ENCODE measurements at regions not wholly inside any gene's neighbourhood (a gene's known extent, or its start where the extent isn't known, plus 50 kb on each side); places are given as distances from the start of the nearest gene placed in this dataset.
"Not testable (repeated sequence)": the region's sequence is repeated elsewhere in the genome, so short reads cannot be mapped to it uniquely, and the experiment has no call there.

GRCh38 chr14:84042992-84043391 is 1487.0 kb upstream of the FLRT2 start:
- no peak for DNase-seq (ENCODE audit: low read depth in 3 of 3)

GRCh38 chr14:84064316-84065125 is 1465.4 kb upstream of the FLRT2 start:
- DNase-seq (ENCODE audit: low read depth in 3 of 3), result no peak

GRCh38 chr14:84065811-84066210 is 1464.1 kb upstream of the FLRT2 start:
- no peak for DNase-seq (ENCODE audit: low read depth in 3 of 3)

DNA sequence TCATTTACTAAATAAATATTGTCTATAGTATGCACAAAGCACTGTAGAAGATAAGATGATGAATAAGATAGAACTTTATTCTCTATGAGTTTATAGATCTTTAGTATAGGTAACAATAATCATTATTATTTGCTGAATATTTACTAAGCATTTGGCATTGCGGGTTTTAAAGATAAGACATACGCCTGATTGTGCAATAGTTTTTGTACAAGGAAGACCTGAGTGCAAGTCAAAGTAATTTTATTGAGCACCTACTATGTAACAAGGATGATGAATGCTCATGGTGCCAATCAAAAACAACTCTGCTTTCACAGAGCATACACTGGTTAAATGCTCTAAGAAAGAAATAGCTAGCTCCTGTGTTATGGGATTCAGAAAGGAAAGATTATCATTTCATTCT is 1461.7 kb upstream of the FLRT2 start:
- DNase-seq (ENCODE audit: low read depth in 3 of 3), result no peak

DNA sequence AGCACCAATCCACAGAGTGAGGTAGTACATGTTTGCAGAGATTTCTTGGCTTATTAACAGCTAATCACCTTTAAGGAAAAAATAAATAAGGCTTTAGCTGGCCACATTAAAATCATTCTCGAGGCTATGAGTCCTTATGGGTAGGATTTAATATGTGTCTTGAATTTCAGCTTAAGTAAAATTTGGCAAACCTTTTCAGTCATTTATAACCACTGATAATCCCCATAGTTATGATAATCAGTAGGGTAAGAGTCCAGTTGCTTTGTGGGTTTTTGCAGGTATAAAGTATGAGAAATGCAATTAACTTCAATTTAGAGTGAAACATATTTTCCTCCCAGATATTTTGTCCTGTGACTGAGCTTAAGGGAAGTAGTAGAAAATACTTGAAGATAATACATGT is 1458.9 kb upstream of the FLRT2 start:
- no peak for DNase-seq (ENCODE audit: low read depth in 3 of 3)

GRCh38 chr14:84074626-84075025 is 1455.3 kb upstream of the FLRT2 start:
- DNase-seq (ENCODE audit: low read depth in 3 of 3), result no peak

- DNase-seq (ENCODE audit: low read depth in 3 of 3), result no peak
Measured at GRCh38 chr14:84080944-84081343, 1449.0 kb upstream of the FLRT2 start.

GRCh38 chr14:84084056-84084630 is 1445.8 kb upstream of the FLRT2 start:
- no peak for DNase-seq (ENCODE audit: low read depth in 3 of 3)

DNA sequence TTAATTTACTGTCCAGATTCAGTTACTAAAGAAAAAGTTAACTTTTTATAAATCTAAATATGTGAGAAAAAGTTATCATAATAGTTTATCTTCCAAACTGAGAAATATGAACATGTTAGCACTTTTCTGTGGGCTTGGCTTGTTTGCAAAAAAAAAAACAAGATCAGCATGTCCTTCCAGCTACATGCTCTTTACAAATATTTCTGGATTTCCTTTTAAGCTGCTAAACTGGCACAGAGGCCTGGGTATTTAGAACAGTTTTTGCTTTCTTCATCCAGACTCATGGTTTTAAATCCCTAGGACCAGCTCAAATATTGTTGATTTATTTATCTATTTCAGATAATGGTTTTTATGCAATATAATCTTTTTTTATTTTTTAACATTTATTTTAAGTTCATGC is 1444.5 kb upstream of the FLRT2 start:
- no peak for DNase-seq (ENCODE audit: low read depth in 3 of 3)

- DNase-seq (ENCODE audit: low read depth in 3 of 3), result no peak
Measured at GRCh38 chr14:84086714-84087113, 1443.2 kb upstream of the FLRT2 start.

GRCh38 chr14:84087986-84088531 is 1441.9 kb upstream of the FLRT2 start:
- DNase-seq (ENCODE audit: low read depth in 3 of 3), result no peak

- DNase-seq (ENCODE audit: low read depth in 3 of 3), result no peak
Measured at GRCh38 chr14:84090837-84091236, 1439.1 kb upstream of the FLRT2 start.

DNA sequence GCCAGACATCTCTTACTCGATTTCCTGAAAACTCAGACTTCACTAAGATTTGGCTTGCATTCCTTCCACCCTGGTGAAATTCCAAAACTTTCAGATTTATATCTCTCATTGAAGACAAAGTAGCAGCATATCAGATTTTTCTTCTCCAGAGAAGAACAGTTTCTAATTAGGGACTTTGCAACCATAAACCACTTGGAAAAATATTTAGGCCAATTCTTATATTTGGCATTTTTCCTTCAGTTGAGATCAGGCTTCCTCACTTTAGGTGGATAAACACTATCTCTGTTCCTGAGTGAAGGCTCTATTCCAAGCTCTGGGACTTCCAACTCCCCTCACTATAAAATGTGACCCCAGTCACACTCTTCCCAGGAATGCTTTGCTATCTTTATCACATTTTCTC is 1434.3 kb upstream of the FLRT2 start:
- DNase-seq (ENCODE audit: low read depth in 3 of 3), result no peak

GRCh38 chr14:84098261-84098660 is 1431.7 kb upstream of the FLRT2 start:
- DNase-seq (ENCODE audit: low read depth in 3 of 3), result no peak

DNA sequence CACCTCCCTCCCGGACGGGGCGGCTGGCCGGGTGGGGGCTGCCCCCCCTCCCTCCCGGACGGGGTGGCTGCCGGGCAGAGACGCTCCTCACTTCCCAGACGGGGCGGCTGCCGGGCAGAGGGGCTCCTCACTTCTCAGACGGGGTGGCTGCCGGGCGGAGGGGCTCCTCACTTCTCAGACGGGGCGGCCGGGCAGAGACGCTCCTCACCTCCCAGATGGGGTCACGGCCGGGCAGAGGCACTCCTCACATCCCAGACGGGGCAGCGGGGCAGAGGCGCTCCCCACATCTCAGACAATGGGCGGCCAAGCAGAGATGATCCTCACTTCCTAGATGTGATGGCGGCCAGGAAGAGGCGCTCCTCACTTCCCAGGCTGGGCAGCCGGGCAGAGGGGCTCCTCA is 1430.4 kb upstream of the FLRT2 start:
- DNase-seq (ENCODE audit: low read depth in 3 of 3), result not testable (repeated sequence)

DNA sequence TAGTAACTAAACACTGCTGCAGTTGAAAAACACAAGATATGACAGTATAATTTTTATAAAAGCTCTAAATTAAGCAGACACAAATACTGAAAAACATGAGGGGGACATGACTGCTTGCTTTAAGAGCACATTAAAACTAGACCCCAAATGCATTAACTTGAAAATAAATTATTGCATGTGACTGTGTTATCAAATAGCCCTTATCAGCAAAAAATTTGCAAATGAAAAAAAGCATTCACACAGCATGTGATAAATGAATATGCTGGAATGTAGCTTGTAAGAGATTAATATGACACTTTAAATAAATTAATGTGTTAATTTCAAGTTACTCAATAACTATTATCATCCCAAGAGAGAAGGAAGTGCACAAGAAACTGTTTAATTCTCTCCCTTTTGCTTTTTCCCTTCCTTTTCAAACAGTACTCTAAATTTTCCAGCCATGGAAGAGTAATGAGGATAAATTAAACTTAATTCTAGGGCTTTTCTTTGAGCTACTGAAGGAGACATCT is 1422.1 kb upstream of the FLRT2 start:
- DNase-seq (ENCODE audit: low read depth in 3 of 3), result no peak

GRCh38 chr14:84108746-84109457 is 1421.0 kb upstream of the FLRT2 start:
- no peak for DNase-seq (ENCODE audit: low read depth in 3 of 3)

- no peak for DNase-seq (ENCODE audit: low read depth in 3 of 3)
Measured at GRCh38 chr14:84112589-84112988, 1417.4 kb upstream of the FLRT2 start.

GRCh38 chr14:84125676-84126075 is 1404.3 kb upstream of the FLRT2 start:
- DNase-seq (ENCODE audit: low read depth in 3 of 3), result no peak

GRCh38 chr14:84127495-84127894 is 1402.4 kb upstream of the FLRT2 start:
- DNase-seq (ENCODE audit: low read depth in 3 of 3), result no peak

- no peak for DNase-seq (ENCODE audit: low read depth in 3 of 3)
Measured at GRCh38 chr14:84128050-84128449, 1401.9 kb upstream of the FLRT2 start.

DNA sequence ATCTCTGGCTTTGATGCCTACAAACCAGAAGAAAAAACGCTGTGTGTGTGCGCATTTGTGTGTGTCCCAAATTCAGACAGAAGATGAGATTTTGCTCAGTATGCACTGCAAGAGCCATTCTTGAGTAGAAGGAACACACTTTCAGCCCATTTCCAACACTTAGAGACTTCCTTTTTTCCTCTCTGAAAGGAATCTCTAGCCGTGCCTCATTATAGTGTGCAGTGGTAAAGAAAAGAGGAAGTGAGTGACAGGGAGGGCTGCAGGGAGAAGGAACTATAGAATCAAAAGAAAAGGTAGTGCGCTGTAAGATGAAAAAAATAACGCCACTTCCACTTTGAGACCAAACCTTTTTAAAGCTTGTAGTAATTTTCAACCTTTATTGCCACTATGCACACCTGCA is 1400.9 kb upstream of the FLRT2 start:
- no peak for DNase-seq (ENCODE audit: low read depth in 3 of 3)
